Esophagus squamous epithelium (tissue), 5 donors: ENCODE measurements at regions not wholly inside any gene's neighbourhood (a gene's known extent, or its start where the extent isn't known, plus 50 kb on each side); places are given as distances from the start of the nearest gene placed in this dataset.

Source experiments
- DNase-seq: peaks from one replicate; lab custom pipeline; 2025; lab: John Stamatoyannopoulos, UW
- H3K27ac ChIP-seq, 4 donors: fragments of 200-600 bp; sonication (generic); one replicate each; pipeline ENCODE4 v1.5.1; 2016 to 2019; ENCODE audit warnings: mild to moderate bottlenecking in 1 of 4
- H3K27me3 ChIP-seq, 4 donors: fragments of 200-600 bp; sonication (generic); 1 replicate in 3 of 4; 2 replicates in 1 of 4; pipeline versions ENCODE4 v1.5.1 to v1.6.0; 2017 to 2021; ENCODE audit warnings: antibody characterized with exemption in 1 of 4
- H3K36me3 ChIP-seq, 3 donors: fragments of 200-600 bp; sonication (generic); one replicate each; pipeline ENCODE4 v1.5.1; 2016 to 2019
- H3K4me1 ChIP-seq, 3 donors: fragments of 200-600 bp; sonication (generic); one replicate each; pipeline ENCODE4 v1.5.1; 2017 to 2019
- H3K4me3 ChIP-seq, 4 donors: fragments of 200-600 bp; sonication (generic); 1 replicate in 3 of 4; 2 replicates in 1 of 4; pipeline ENCODE4 v1.5.1; 2016 to 2019; ENCODE audit warnings: mild to moderate bottlenecking in 2 of 4, moderate library complexity in 1 of 4
- H3K9me3 ChIP-seq, 3 donors: fragments of 200-600 bp; sonication (generic); one replicate each; pipeline ENCODE4 v1.5.1; 2016 to 2019
- POLR2A ChIP-seq, 4 donors: fragments of 450-650 bp; IDR thresholded peaks; one replicate each; pipeline ENCODE4 v1.6.1; 2017; ENCODE audit warnings: antibody characterized with exemption in 4 of 4, mild to moderate bottlenecking in 4 of 4, moderate library complexity in 3 of 4
- WGBS, 2 donors: methylation state at CpG; one replicate each; pipeline ENCODE4 v1.1.5; 2018; 5-methylcytosine and 5-hydroxymethylcytosine counted together
- intact Hi-C: fragments of 100-400 bp; cut with DNase I; formaldehyde crosslinking; loops from one replicate; pipeline ENCODE4 v1.15.0; 2022
- TF ChIP-seq, protein P1 (sequence below), 6 experiments: fragments of 450-650 bp in 4 of 6; fragments of 200-600 bp in 2 of 6; sonication (generic) in 2 of 6; IDR thresholded peaks; one replicate each; pipeline ENCODE4 v1.5.1; 2016 to 2019; ENCODE audit warnings: antibody characterized with exemption in 6 of 6, mild to moderate bottlenecking in 4 of 6, moderate library complexity in 4 of 6
- donor health status: DM: yes; HTN: yes; CAD: no.

DNA sequence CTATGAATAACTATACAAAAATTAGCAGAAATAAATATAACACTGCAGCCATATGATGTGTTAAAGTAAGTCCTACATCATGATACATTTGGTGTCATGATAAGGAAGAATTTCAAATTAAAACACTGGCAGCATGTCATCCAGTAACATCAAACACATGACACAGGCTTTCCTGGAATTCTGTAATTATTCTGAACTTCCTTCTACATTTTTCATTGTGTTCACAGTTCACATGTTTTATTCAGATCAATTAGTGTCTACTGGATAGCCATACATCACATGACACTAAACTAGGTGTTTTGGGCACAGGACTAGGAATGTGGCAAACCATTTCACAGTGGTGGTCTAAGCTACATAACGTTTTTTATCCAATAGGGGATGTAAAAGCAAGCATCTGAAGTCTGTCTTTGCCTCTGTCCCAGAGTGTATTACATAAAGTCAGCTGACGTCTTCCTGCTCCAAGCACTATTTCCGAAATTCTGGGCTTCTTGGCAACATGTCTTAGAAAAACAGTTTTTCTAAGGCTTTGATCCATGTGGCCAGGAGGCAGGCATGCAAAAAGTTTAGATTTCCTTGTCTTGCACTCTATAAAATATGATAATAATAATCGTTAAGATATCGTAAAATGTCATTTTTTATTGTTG lies 707.9 kb downstream of the CENPC start:
- no peak overlapping the region for H3K4me3 ChIP-seq
- peaks cover 0 to 4% (median 0%) of the 10 kb centered on the region in 3 donors for H3K4me1 ChIP-seq
- TF ChIP-seq, protein P1, sequence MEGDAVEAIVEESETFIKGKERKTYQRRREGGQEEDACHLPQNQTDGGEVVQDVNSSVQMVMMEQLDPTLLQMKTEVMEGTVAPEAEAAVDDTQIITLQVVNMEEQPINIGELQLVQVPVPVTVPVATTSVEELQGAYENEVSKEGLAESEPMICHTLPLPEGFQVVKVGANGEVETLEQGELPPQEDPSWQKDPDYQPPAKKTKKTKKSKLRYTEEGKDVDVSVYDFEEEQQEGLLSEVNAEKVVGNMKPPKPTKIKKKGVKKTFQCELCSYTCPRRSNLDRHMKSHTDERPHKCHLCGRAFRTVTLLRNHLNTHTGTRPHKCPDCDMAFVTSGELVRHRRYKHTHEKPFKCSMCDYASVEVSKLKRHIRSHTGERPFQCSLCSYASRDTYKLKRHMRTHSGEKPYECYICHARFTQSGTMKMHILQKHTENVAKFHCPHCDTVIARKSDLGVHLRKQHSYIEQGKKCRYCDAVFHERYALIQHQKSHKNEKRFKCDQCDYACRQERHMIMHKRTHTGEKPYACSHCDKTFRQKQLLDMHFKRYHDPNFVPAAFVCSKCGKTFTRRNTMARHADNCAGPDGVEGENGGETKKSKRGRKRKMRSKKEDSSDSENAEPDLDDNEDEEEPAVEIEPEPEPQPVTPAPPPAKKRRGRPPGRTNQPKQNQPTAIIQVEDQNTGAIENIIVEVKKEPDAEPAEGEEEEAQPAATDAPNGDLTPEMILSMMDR (IDR thresholded peaks at IDR 0.05) = no peak
- no peak for TF ChIP-seq POLR2A (IDR thresholded peaks at IDR 0.05)
- H3K9me3 ChIP-seq = no peaks in the 10 kb centered on the region
- H3K36me3 ChIP-seq = no peaks in the 10 kb centered on the region
- 42 to 45% methylated on average over 5 of the region's 5 CpGs for WGBS, 2 donors
- intact Hi-C loops = no loop called here
- no peaks in the 10 kb centered on the region for H3K27me3 ChIP-seq
- H3K27ac ChIP-seq = no peak overlapping the region
- DNase-seq = no peak

GRCh38 chr4:66829310-66829709 lies 716.0 kb downstream of the CENPC start:
- TF ChIP-seq, protein P1 (IDR thresholded peaks at IDR 0.05) = no peak
- TF ChIP-seq POLR2A (IDR thresholded peaks at IDR 0.05) = no peak
- Histone ChIP-seq H3K4me3 (no peak overlapping the region), H3K27ac (no peak overlapping the region), H3K27me3 (no peaks in the 10 kb centered on the region), H3K9me3 (no peaks in the 10 kb centered on the region), H3K36me3 (no peaks in the 10 kb centered on the region), H3K4me1 (no peaks in the 10 kb centered on the region)
- intact Hi-C loops = no loop called here
- no peak for DNase-seq

GRCh38 chr4:66820681-66821080 lies 724.6 kb downstream of the CENPC start:
- no peaks in the 10 kb centered on the region for H3K4me1 ChIP-seq
- H3K27me3 ChIP-seq = no peaks in the 10 kb centered on the region
- H3K36me3 ChIP-seq = no peaks in the 10 kb centered on the region
- no peak overlapping the region for H3K4me3 ChIP-seq
- no peak for TF ChIP-seq POLR2A (IDR thresholded peaks at IDR 0.05)
- TF ChIP-seq, protein P1 (IDR thresholded peaks at IDR 0.05) = no peak
- H3K27ac ChIP-seq = no peak overlapping the region
- DNase-seq = no peak
- intact Hi-C loops = no loop called here
- no peaks in the 10 kb centered on the region for H3K9me3 ChIP-seq

DNA sequence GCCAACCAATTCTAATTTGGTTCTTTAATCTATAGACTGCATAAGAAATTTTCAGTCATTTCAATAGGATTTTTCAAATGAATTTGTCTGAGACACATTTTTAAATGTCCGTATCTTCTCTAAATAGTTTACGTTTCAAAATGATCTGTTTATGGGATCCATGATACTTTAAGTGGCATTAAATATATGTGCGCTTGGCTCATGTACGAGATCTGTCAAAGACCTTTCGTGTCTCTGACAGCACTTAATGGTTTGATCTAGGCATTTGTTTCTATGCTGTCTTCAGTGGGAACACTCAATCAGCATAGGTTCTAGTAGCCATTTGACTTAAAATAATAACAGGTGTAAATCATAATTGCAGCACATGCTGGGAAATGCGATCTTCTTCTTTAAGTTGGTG lies 731.0 kb downstream of the CENPC start:
- H3K4me3 ChIP-seq = no peak overlapping the region
- no peaks in the 10 kb centered on the region for H3K4me1 ChIP-seq
- H3K36me3 ChIP-seq = no peaks in the 10 kb centered on the region
- no peaks in the 10 kb centered on the region for H3K27me3 ChIP-seq
- intact Hi-C loops = no loop called here
- 67 to 68% methylated on average over 6 of the region's 6 CpGs for WGBS, 2 donors
- DNase-seq = no peak
- TF ChIP-seq, protein P1 (IDR thresholded peaks at IDR 0.05) = no peak
- no peak for TF ChIP-seq POLR2A (IDR thresholded peaks at IDR 0.05)
- no peak overlapping the region for H3K27ac ChIP-seq
- no peaks in the 10 kb centered on the region for H3K9me3 ChIP-seq

DNA sequence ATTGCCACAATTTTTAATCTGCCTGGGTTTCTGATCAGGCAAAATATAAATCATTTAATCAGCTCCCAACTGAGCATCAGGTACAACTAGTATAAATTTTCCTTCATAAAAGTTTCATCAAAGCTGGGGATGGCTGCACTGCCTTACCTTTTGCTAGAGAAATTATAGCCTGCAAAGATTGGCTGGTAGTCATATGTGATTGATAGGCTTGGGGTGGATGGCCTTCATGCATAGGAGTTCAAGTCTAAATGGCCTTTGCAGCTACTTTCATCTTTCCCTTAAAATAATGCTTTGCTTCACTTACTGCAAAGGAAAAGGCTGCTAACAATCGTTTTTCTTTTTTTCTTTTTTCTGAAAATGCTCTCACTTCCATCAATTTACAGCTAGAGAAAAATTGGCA lies 739.7 kb downstream of the CENPC start:
- Histone ChIP-seq H3K9me3 (no peaks in the 10 kb centered on the region), H3K27ac (no peak overlapping the region), H3K4me3 (no peak overlapping the region), H3K36me3 (no peaks in the 10 kb centered on the region), H3K4me1 (no peaks in the 10 kb centered on the region), H3K27me3 (no peaks in the 10 kb centered on the region)
- DNase-seq = no peak
- 16 to 33% methylated on average over 1 of the region's 1 CpG for WGBS, 2 donors
- intact Hi-C loops = no loop called here
- no peak for TF ChIP-seq POLR2A (IDR thresholded peaks at IDR 0.05)
- TF ChIP-seq, protein P1 (IDR thresholded peaks at IDR 0.05) = no peak
